ENCODE measurements at regions not wholly inside any gene's neighbourhood (a gene's known extent, or its start where the extent isn't known, plus 50 kb on each side); places are given as distances from the start of the nearest gene placed in this dataset.

DNA sequence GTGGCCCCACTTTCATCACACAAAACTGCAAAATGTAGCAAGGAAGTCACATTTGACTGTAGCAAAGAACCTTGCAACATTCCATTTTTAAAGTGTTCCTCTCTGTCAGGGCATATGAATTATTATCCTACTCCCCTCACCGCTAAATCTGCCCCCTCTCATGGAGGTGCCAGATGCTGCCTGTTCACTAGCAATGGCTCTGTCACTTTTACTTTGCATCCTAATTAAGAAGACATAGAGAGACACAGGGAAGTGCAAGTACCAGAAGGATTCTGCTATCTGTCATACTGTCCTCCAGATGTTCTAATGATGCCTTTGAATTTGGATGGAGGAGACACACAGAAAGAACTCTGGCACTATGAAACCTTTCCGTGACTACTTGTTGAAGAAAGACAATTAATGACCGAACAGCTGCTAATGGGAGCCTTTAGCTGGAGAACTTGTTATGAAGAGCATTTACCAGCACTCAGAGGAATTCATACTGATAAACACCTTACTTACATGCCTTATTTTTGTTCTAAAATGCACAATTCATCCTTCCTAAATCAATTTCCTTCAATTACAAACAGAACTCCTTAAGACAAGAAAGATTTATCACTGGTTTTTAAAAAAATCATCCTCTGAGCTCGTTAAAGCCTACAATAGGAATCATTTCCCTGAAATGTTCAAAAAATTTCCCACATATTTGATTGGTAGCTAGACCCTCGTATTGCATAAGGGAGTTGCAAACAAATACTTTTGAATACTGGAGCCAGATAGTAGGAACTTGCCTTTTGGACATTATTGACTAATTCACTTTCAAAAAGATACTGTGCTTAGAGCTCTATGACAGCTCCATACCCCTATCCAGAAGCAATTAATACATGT, 292.6 kb downstream of the UBE3D start:
- Histone ChIP-seq H3K9me2 (no peaks in the 10 kb centered on the region), H3K27me3 (ENCODE audit: insufficient read depth) (no peaks in the 10 kb centered on the region), H3K4me1 (ENCODE audit: control insufficient read depth in 1 of 2, insufficient read depth in 2 of 2, low read depth in 1 of 2, low read length in 1 of 2) (peaks cover 0 to 4% of the 10 kb centered on the region in 2 experiments; a peak in 1 of 4 replicates), H3F3A (replicated peaks; ENCODE audit: insufficient read depth) (no peaks in the 10 kb centered on the region), H2AFZ (ENCODE audit: low read depth) (no peak overlapping the region), H3K4me2 (no peak overlapping the region), H3K9ac (no peak overlapping the region), H3K9me3 (no peaks in the 10 kb centered on the region), H4K20me1 (ENCODE audit: insufficient read depth) (no peaks in the 10 kb centered on the region), H3K36me3 (replicated peaks in 1 of 2; ENCODE audit: control insufficient read depth in 1 of 2, insufficient read depth in 2 of 2, low read length in 1 of 2) (no peaks in the 10 kb centered on the region), H3K4me3 (ENCODE audit: low read depth in 2 of 2, low read length in 1 of 2) (no peak overlapping the region), H3K27ac (ENCODE audit: low read depth in 2 of 2, low read length in 1 of 2) (no peak overlapping the region), H3K79me2 (ENCODE audit: insufficient read depth) (no peaks in the 10 kb centered on the region)
- no peak for DNase-seq
- TF ChIP-seq RFX5 (IDR thresholded peaks at IDR 0.05; ENCODE audit: low read length) (no peak), RCOR1 (IDR thresholded peaks at IDR 0.05; ENCODE audit: low read length) (no peak), MXI1 (IDR thresholded peaks at IDR 0.05; ENCODE audit: low read depth, low read length) (no peak), RXRA (IDR thresholded peaks at IDR 0.05; ENCODE audit: borderline replicate concordance, low read depth) (no peak), NFIC (IDR thresholded peaks at IDR 0.05; ENCODE audit: borderline replicate concordance) (no peak), MEF2A (IDR thresholded peaks at IDR 0.05; ENCODE audit: borderline replicate concordance, low read depth) (no peak), SIN3A (IDR thresholded peaks at IDR 0.05; ENCODE audit: borderline replicate concordance, low read depth, low read length) (no peak)
- TF ChIP-seq, protein P1, sequence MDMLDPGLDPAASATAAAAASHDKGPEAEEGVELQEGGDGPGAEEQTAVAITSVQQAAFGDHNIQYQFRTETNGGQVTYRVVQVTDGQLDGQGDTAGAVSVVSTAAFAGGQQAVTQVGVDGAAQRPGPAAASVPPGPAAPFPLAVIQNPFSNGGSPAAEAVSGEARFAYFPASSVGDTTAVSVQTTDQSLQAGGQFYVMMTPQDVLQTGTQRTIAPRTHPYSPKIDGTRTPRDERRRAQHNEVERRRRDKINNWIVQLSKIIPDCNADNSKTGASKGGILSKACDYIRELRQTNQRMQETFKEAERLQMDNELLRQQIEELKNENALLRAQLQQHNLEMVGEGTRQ (IDR thresholded peaks at IDR 0.05; ENCODE audit: borderline replicate concordance, low read depth, low read length): no peak
- TF ChIP-seq, protein P2, sequence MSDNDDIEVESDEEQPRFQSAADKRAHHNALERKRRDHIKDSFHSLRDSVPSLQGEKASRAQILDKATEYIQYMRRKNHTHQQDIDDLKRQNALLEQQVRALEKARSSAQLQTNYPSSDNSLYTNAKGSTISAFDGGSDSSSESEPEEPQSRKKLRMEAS (IDR thresholded peaks at IDR 0.05; ENCODE audit: low read depth): no peak
- ChIA-PET POLR2A (no interaction called here), CTCF (interaction anchor here (0.9 to 1.4 kb wide), 2 partner anchors 11 to 12 kb away, joined by 3 to 5 read pairs; no protein-coding TSS in a partner anchor)
- WGBS (ENCODE audit: low lambda C conversion rate): 71% methylated on average over 5 of the region's 5 CpGs

DNA sequence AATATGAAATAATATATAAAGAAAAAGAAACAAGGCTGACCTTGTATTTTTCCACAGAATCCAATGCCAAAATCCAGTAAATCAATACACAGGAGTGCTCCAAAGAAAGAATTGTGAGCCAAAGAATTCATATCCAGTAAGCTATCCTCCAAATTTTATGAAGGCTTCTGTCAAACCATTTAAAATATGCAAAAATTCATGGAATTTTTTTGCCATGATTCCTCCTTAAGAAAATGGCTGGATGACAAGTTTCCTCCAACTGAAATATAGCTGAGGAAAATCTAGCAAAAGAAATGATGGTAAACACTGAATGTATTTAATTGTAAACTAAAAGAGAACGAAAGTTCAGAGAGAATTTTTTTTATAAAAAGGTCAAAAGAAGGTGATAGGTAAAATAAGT, 290.3 kb downstream of the UBE3D start:
- TF ChIP-seq, protein P2 (IDR thresholded peaks at IDR 0.05; ENCODE audit: low read depth): no peak
- TF ChIP-seq CHD2 (IDR thresholded peaks at IDR 0.05; ENCODE audit: low read length, partially characterized antibody) (no peak), TEAD4 (IDR thresholded peaks at IDR 0.05; ENCODE audit: borderline replicate concordance, insufficient read depth) (0 out of 2 replicates have a peak, but pooled peaks have one; percentile 17)
- Histone ChIP-seq H3F3A (replicated peaks; ENCODE audit: insufficient read depth) (no peaks in the 10 kb centered on the region), H3K27me3 (ENCODE audit: insufficient read depth) (no peaks in the 10 kb centered on the region), H3K4me1 (ENCODE audit: control insufficient read depth in 1 of 2, insufficient read depth in 2 of 2, low read depth in 1 of 2, low read length in 1 of 2) (peaks cover 0 to 4% of the 10 kb centered on the region in 2 experiments; a peak in 1 of 4 replicates), H3K9me3 (no peaks in the 10 kb centered on the region), H3K36me3 (replicated peaks in 1 of 2; ENCODE audit: control insufficient read depth in 1 of 2, insufficient read depth in 2 of 2, low read length in 1 of 2) (no peaks in the 10 kb centered on the region), H4K20me1 (ENCODE audit: insufficient read depth) (no peaks in the 10 kb centered on the region), H3K27ac (ENCODE audit: low read depth in 2 of 2, low read length in 1 of 2) (no peak overlapping the region), H3K9me2 (no peaks in the 10 kb centered on the region), H3K79me2 (ENCODE audit: insufficient read depth) (no peaks in the 10 kb centered on the region), H3K4me3 (ENCODE audit: low read depth in 2 of 2, low read length in 1 of 2) (no peak overlapping the region), H3K4me2 (no peak overlapping the region), H2AFZ (ENCODE audit: low read depth) (0 out of 2 replicates have a peak overlapping the region, but pooled peaks have one; percentile 2), H3K9ac (no peak overlapping the region)
- no peak for DNase-seq
- WGBS (ENCODE audit: low lambda C conversion rate): 88% methylated on average over 1 of the region's 1 CpG
- POLR2A ChIA-PET: no interaction called here
- CTCF ChIA-PET: no interaction called here

Data from SK-N-SH (cell line).